ENCODE measurements at regions not wholly inside any gene's neighbourhood (a gene's known extent, or its start where the extent isn't known, plus 50 kb on each side); places are given as distances from the start of the nearest gene placed in this dataset.

GRCh38 chr1:168980180-168980579 lies 126.3 kb upstream of the ATP1B1 start:
- TF ChIP-seq CTCF (IDR thresholded peaks at IDR 0.05; ENCODE audit: insufficient read depth, low read depth, low read length) (no peak), EZH2 (IDR thresholded peaks at IDR 0.05; ENCODE audit: insufficient read depth, low read length) (no peak)

All from astrocyte (in vitro differentiated cells and primary cell).